H9 (cell line): ENCODE measurements at regions not wholly inside any gene's neighbourhood (a gene's known extent, or its start where the extent isn't known, plus 50 kb on each side); places are given as distances from the start of the nearest gene placed in this dataset.

Experiments used
- DNase-seq: peaks from one replicate; pipeline ENCODE4 v3.0.0-alpha.2; 2017
- H2AFZ ChIP-seq: one replicate; pipeline ENCODE4 v1.6.1; 2013; ENCODE audit warnings: mild to moderate bottlenecking, low read length, control low read depth, moderate library complexity
- H2AK5ac ChIP-seq: 2 replicates; pipeline ENCODE4 v1.6.1; 2013; ENCODE audit warnings: low read length, control low read depth, mixed read lengths; ENCODE audit not compliant: insufficient read length
- H2BK120ac ChIP-seq: one replicate; pipeline ENCODE4 v1.6.1; 2013; ENCODE audit warnings: low read depth, mild to moderate bottlenecking, low read length, control low read depth, inconsistent platforms; ENCODE audit not compliant: poor library complexity, severe bottlenecking
- H2BK12ac ChIP-seq: 2 replicates; pipeline ENCODE4 v1.6.1; 2013; ENCODE audit warnings: low read length, control low read depth, mixed read lengths, low read depth; ENCODE audit not compliant: insufficient read length
- H2BK15ac ChIP-seq: 2 replicates; pipeline ENCODE4 v1.6.1; 2013; ENCODE audit warnings: low read depth, low read length, control low read depth
- H2BK20ac ChIP-seq: one replicate; pipeline ENCODE4 v1.6.1; 2013; ENCODE audit warnings: low read depth, mild to moderate bottlenecking, low read length, control low read depth, inconsistent platforms; ENCODE audit not compliant: poor library complexity, severe bottlenecking
- H2BK5ac ChIP-seq: 2 replicates; pipeline ENCODE4 v1.6.1; 2013; ENCODE audit warnings: low read length, control low read depth, mixed read lengths; ENCODE audit not compliant: insufficient read length
- H3K14ac ChIP-seq: 2 replicates; pipeline ENCODE4 v1.6.1; 2013; ENCODE audit warnings: low read length, control low read depth; ENCODE audit not compliant: insufficient read depth
- H3K18ac ChIP-seq: 2 replicates; pipeline ENCODE4 v1.6.1; 2013; ENCODE audit warnings: low read depth, mild to moderate bottlenecking, mixed read lengths, low read length, control low read depth; ENCODE audit not compliant: insufficient read length
- H3K23ac ChIP-seq: 2 replicates; pipeline ENCODE4 v1.6.1; 2013; ENCODE audit warnings: low read length, control low read depth, mixed read lengths, low read depth; ENCODE audit not compliant: insufficient read length
- H3K23me2 ChIP-seq: 2 replicates; pipeline ENCODE4 v1.6.1; 2013; ENCODE audit warnings: low read depth, mild to moderate bottlenecking, mixed read lengths, low read length, control low read depth; ENCODE audit not compliant: insufficient read length, poor library complexity, severe bottlenecking
- H3K27ac ChIP-seq: 2 replicates; pipeline ENCODE4 v1.5.1; 2013; ENCODE audit warnings: low read length, control low read depth, mixed read lengths, low read depth; ENCODE audit not compliant: insufficient read length
- H3K27me3 ChIP-seq: 2 replicates; pipeline ENCODE4 v1.6.1; 2013; ENCODE audit warnings: low read length, control low read depth, inconsistent platforms; ENCODE audit not compliant: insufficient read depth
- H3K4ac ChIP-seq: 2 replicates; pipeline ENCODE4 v1.6.1; 2013; ENCODE audit warnings: low read depth, mild to moderate bottlenecking, control low read depth, inconsistent platforms, low read length, moderate library complexity
- H3K4me1 ChIP-seq: 2 replicates; pipeline ENCODE4 v1.6.1; 2013; ENCODE audit warnings: low read length, control low read depth, inconsistent platforms; ENCODE audit not compliant: insufficient read depth
- H3K4me2 ChIP-seq: 2 replicates; pipeline ENCODE4 v1.6.1; 2013; ENCODE audit warnings: low read length, control low read depth, mixed read lengths; ENCODE audit not compliant: insufficient read length, insufficient read depth
- H3K56ac ChIP-seq: 2 replicates; pipeline ENCODE4 v1.6.1; 2013; ENCODE audit warnings: low read depth, mild to moderate bottlenecking, mixed read lengths, low read length, control low read depth; ENCODE audit not compliant: insufficient read length
- H3K79me1 ChIP-seq: 2 replicates; pipeline ENCODE4 v1.6.1; 2013; ENCODE audit warnings: low read depth, mild to moderate bottlenecking, moderate library complexity, low read length, control low read depth, inconsistent platforms; ENCODE audit not compliant: insufficient read depth, poor library complexity, severe bottlenecking
- H3K79me2 ChIP-seq: 2 replicates; pipeline ENCODE4 v1.6.1; 2013; ENCODE audit warnings: low read length, control low read depth, inconsistent platforms; ENCODE audit not compliant: insufficient read depth
- H3K9ac ChIP-seq: 2 replicates; pipeline ENCODE4 v1.6.1; 2013; ENCODE audit warnings: low read length, control low read depth, mixed read lengths; ENCODE audit not compliant: insufficient read length; ENCODE audit errors: extremely low read depth
- H3K9me3 ChIP-seq: one replicate; pipeline ENCODE4 v1.6.1; 2013; ENCODE audit warnings: low read depth, low read length, inconsistent platforms; ENCODE audit not compliant: control insufficient read depth
- H3T11ph ChIP-seq: one replicate; pipeline ENCODE4 v1.6.1; 2013; ENCODE audit warnings: mild to moderate bottlenecking, low read length, control low read depth, inconsistent platforms
- H4K20me1 ChIP-seq: one replicate; pipeline ENCODE4 v1.6.1; 2013; ENCODE audit not compliant: control insufficient read depth, insufficient read length, insufficient read depth
- H4K5ac ChIP-seq: 2 replicates; pipeline ENCODE4 v1.6.1; 2013; ENCODE audit warnings: low read depth, mild to moderate bottlenecking, mixed read lengths, low read length, control low read depth; ENCODE audit not compliant: insufficient read length
- H4K8ac ChIP-seq: replicated peaks from 2 replicates; pipeline ENCODE4 v1.6.1; 2013; ENCODE audit warnings: low read length, control low read depth, mixed read lengths, low read depth; ENCODE audit not compliant: insufficient read length
- H4K91ac ChIP-seq: 2 replicates; pipeline ENCODE4 v1.6.1; 2013; ENCODE audit warnings: low read depth, mild to moderate bottlenecking, moderate library complexity, mixed read lengths, low read length, control low read depth; ENCODE audit not compliant: insufficient read length
- H3K27ac Mint-ChIP-seq, 3 experiments: 2 replicates in 2 of 3; 3 replicates in 1 of 3; pipeline ENCODE4 v1.8.0; 2020 to 2021; ENCODE audit warnings: mixed read lengths in 3 of 3, mild to moderate bottlenecking in 1 of 3, moderate library complexity in 1 of 3
- H3K27me3 Mint-ChIP-seq: 2 replicates; pipeline ENCODE4 v1.8.0; 2021; ENCODE audit warnings: low read depth, mild to moderate bottlenecking, moderate library complexity, mixed read lengths
- H3K36me3 Mint-ChIP-seq, 3 experiments: 2 replicates in 2 of 3; 3 replicates in 1 of 3; pipeline ENCODE4 v1.8.0; 2020 to 2021; ENCODE audit warnings: low read depth in 3 of 3, mixed read lengths in 3 of 3; ENCODE audit not compliant: insufficient read depth in 1 of 3
- H3K4me1 Mint-ChIP-seq, 2 experiments: 2 replicates each; pipeline ENCODE4 v1.8.0; 2020; ENCODE audit warnings: mixed read lengths in 2 of 2
- H3K4me3 Mint-ChIP-seq, 2 experiments: 2 replicates in 1 of 2; 3 replicates in 1 of 2; pipeline ENCODE4 v1.8.0; 2020 to 2021; ENCODE audit warnings: mild to moderate bottlenecking in 2 of 2, mixed read lengths in 2 of 2, moderate library complexity in 1 of 2
- H3K9me3 Mint-ChIP-seq, 2 experiments: 2 replicates in 1 of 2; 3 replicates in 1 of 2; pipeline ENCODE4 v1.8.0; 2020; ENCODE audit warnings: mild to moderate bottlenecking in 2 of 2, mixed read lengths in 2 of 2, moderate library complexity in 1 of 2
- CTCF ChIP-seq: fragments of 200-600 bp; sonication (generic); conservative IDR thresholded peaks from 3 replicates; pipeline ENCODE4 v1.8.0; 2021; ENCODE audit warnings: antibody characterized with exemption, mild to moderate bottlenecking
- WGBS: extraction: QIAGEN DNeasy Blood & Tissue Kit; methylation state at CpG from one replicate; pipeline ENCODE4 v1.1.7; 2013; ENCODE audit warnings: missing lambda C conversion rate, low lambda C conversion rate, mixed read lengths; ENCODE audit not compliant: insufficient read length; ENCODE audit errors: extremely low coverage; 5-methylcytosine and 5-hydroxymethylcytosine counted together

DNA sequence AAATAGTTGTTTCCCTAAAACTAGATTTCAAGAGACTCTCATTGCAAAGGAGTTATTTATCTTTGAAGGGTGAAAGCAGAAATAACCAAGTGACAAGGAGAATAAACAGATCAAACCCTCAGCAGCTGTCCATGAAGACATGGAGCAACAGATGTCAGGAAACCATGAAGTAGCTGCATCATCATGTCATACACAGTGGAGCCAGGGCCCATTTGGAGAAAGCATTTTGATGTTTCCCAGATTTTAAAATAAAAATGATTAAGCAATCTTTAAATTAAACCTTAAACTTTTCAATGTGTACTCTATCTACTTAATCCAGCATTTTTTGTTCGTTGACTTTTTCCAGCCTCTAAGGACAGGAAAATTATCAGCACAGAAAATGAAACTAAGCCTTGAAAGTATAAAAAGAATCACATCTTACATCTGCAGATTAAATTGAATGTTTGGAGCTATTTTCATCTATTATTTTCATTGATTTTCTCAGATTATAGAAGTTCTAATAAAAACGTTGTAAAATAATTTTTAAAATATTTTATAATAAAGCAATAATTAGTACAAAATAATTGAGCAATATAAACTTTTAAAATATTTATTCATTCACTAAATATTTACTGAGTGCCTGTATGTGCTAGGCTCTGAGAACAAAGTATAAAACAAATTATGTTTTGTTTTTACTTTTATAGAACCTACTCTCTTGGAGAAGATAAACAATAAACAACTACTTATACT, 860.1 kb downstream of the BCL11A start:
- H3K18ac ChIP-seq, result no peak overlapping the region
- H2BK20ac ChIP-seq, result no peak overlapping the region
- H4K5ac ChIP-seq, result no peak overlapping the region
- H3K23me2 ChIP-seq, result no peaks in the 10 kb centered on the region
- H3K27me3 Mint-ChIP-seq, result no peaks in the 10 kb centered on the region
- no CpG with 5 or more reads among the region's 2 CpGs for WGBS
- H3K9me3 ChIP-seq, result no peaks in the 10 kb centered on the region
- H2BK120ac ChIP-seq, result no peak overlapping the region
- H2BK5ac ChIP-seq, result no peak overlapping the region
- no peak overlapping the region for H3K4ac ChIP-seq
- no peaks in the 10 kb centered on the region for H3K4me1 ChIP-seq
- H3K4me3 Mint-ChIP-seq, result no peak overlapping the region
- H3K9ac ChIP-seq, result no peak overlapping the region
- no peak overlapping the region for H3K27ac ChIP-seq
- no peak overlapping the region for H2BK15ac ChIP-seq
- H2AFZ ChIP-seq, result no peak overlapping the region
- no peak overlapping the region for H3K23ac ChIP-seq
- H3K56ac ChIP-seq, result no peak overlapping the region
- no peaks in the 10 kb centered on the region for H3K79me1 ChIP-seq
- H3K14ac ChIP-seq, result no peak overlapping the region
- TF ChIP-seq CTCF, result no peak
- no peak overlapping the region for H3K4me2 ChIP-seq
- H2AK5ac ChIP-seq, result no peak overlapping the region
- no peak for DNase-seq
- H2BK12ac ChIP-seq, result no peak overlapping the region
- H3K27me3 ChIP-seq, result no peaks in the 10 kb centered on the region
- H3K27ac Mint-ChIP-seq, result no peak overlapping the region
- H3T11ph ChIP-seq, result no peak overlapping the region
- peaks cover 3 to 4% of the 10 kb centered on the region in 2 experiments; a peak in 1 of 5 replicates for H3K9me3 Mint-ChIP-seq
- H3K4me1 Mint-ChIP-seq, result peaks cover 8 to 12% of the 10 kb centered on the region in 2 experiments
- H3K36me3 Mint-ChIP-seq, result no peaks in the 10 kb centered on the region
- no peak overlapping the region for H4K8ac ChIP-seq
- no peak overlapping the region for H4K91ac ChIP-seq
- no peaks in the 10 kb centered on the region for H3K79me2 ChIP-seq
- no peaks in the 10 kb centered on the region for H4K20me1 ChIP-seq
